ENCODE measurements at regions not wholly inside any gene's neighbourhood (a gene's known extent, or its start where the extent isn't known, plus 50 kb on each side); places are given as distances from the start of the nearest gene placed in this dataset.
A peak's percentile ranks its signal among the peaks of the same experiment; 100 is the strongest.

DNA sequence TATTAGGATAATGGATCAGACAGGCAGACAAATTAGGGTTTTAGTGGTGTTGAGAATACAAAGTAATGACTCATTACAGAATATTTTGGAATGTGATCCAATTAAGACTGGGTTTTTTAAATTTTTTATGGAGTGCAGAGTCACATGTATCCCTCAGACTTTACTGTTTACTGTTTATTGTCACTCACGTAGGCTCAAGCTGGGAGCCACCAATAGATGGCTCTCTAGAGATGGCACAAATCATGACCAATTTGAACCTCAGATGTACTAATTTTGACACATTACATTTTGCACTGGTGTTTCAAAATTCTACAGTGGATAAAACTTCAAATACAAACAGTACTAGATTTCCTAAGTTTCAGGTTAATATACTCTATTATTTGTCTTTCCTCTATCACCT, 53.6 kb upstream of the ANO3 start:
- TF ChIP-seq, protein P1, sequence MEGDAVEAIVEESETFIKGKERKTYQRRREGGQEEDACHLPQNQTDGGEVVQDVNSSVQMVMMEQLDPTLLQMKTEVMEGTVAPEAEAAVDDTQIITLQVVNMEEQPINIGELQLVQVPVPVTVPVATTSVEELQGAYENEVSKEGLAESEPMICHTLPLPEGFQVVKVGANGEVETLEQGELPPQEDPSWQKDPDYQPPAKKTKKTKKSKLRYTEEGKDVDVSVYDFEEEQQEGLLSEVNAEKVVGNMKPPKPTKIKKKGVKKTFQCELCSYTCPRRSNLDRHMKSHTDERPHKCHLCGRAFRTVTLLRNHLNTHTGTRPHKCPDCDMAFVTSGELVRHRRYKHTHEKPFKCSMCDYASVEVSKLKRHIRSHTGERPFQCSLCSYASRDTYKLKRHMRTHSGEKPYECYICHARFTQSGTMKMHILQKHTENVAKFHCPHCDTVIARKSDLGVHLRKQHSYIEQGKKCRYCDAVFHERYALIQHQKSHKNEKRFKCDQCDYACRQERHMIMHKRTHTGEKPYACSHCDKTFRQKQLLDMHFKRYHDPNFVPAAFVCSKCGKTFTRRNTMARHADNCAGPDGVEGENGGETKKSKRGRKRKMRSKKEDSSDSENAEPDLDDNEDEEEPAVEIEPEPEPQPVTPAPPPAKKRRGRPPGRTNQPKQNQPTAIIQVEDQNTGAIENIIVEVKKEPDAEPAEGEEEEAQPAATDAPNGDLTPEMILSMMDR (IDR thresholded peaks at IDR 0.05) = peak in 3 of 4 donors; percentile 17 to 29 (median 23)
- TF ChIP-seq POLR2A (IDR thresholded peaks at IDR 0.05) = no peak
